GM12872 (cell line): ENCODE measurements at regions not wholly inside any gene's neighbourhood (a gene's known extent, or its start where the extent isn't known, plus 50 kb on each side); places are given as distances from the start of the nearest gene placed in this dataset.

Experiments
- CTCF ChIP-seq: IDR thresholded peaks from 3 replicates; pipeline ENCODE4 v1.5.1; 2011; ENCODE audit warnings: low read depth, mild to moderate bottlenecking, low read length, moderate library complexity; ENCODE audit not compliant: insufficient read depth

- no peak for TF ChIP-seq CTCF
Observed at GRCh38 chr9:87381746-87382145, 115.9 kb upstream of the DAPK1 start.

- no peak for TF ChIP-seq CTCF
Observed at GRCh38 chr9:87382900-87383299, 114.8 kb upstream of the DAPK1 start.

GRCh38 chr9:87383344-87384150 lies 114.1 kb upstream of the DAPK1 start:
- no peak for TF ChIP-seq CTCF

- TF ChIP-seq CTCF, result no peak
Observed at GRCh38 chr9:87386490-87387025, 111.1 kb upstream of the DAPK1 start.

- no peak for TF ChIP-seq CTCF
Observed at GRCh38 chr9:87387351-87388011, 110.2 kb upstream of the DAPK1 start.

GRCh38 chr9:87389936-87390335 lies 107.7 kb upstream of the DAPK1 start:
- no peak for TF ChIP-seq CTCF

- no peak for TF ChIP-seq CTCF
Observed at GRCh38 chr9:87390361-87390760, 107.3 kb upstream of the DAPK1 start.
